ENCODE measurements at regions not wholly inside any gene's neighbourhood (a gene's known extent, or its start where the extent isn't known, plus 50 kb on each side); places are given as distances from the start of the nearest gene placed in this dataset.
A peak's percentile ranks its signal among the peaks of the same experiment; 100 is the strongest.

GRCh38 chr20:22389836-22390542 is 194.4 kb downstream of the FOXA2 start:
- TF ChIP-seq CTCF (IDR thresholded peaks at IDR 0.05): no peak
- peak in 1 of 3 donors; percentile 52 for TF ChIP-seq POLR2A (IDR thresholded peaks at IDR 0.05)

Measured in body of pancreas (tissue), 4 donors.